ENCODE measurements at regions not wholly inside any gene's neighbourhood (a gene's known extent, or its start where the extent isn't known, plus 50 kb on each side); places are given as distances from the start of the nearest gene placed in this dataset.

- H3F3A ChIP-seq (replicated peaks; ENCODE audit: low read depth) = no peaks in the 10 kb centered on the region
- H3K79me2 ChIP-seq (replicated peaks; ENCODE audit: insufficient read depth) = no peaks in the 10 kb centered on the region
- H3K27ac Mint-ChIP-seq = no peak overlapping the region
- H3K9me2 ChIP-seq (ENCODE audit: insufficient read depth) = peaks cover 5% of the 10 kb centered on the region; the same call in 1 of the 2 replicates
- H3K27ac ChIP-seq (ENCODE audit: low read depth) = no peak overlapping the region
- 0 out of 2 replicates have a peak, but pooled peaks cover 3% of the 10 kb centered on the region for H3K36me3 ChIP-seq (ENCODE audit: insufficient read depth)
- peaks cover 18% of the 10 kb centered on the region for H3K9me3 Mint-ChIP-seq
- TF ChIP-seq ZNF114 (CRISPR knock-in tag; IDR thresholded peaks at IDR 0.05) = no peak
- TF ChIP-seq JUNB (IDR thresholded peaks at IDR 0.05; ENCODE audit: unreplicated experiment) = no peak
- no peak for TF ChIP-seq STAT1 (IDR thresholded peaks at IDR 0.05; ENCODE audit: unreplicated experiment)
- TF ChIP-seq ETS1 (IDR thresholded peaks at IDR 0.05) = no peak
- TF ChIP-seq POLR2AphosphoS5 (IDR thresholded peaks at IDR 0.05; ENCODE audit: low read depth) = no peak
- TF ChIP-seq REST (IDR thresholded peaks at IDR 0.05; ENCODE audit: unreplicated experiment) = no peak
- no peak for TF ChIP-seq ZNF462 (CRISPR knock-in tag; IDR thresholded peaks at IDR 0.05)
- no peak for TF ChIP-seq CREB1 (CRISPR knock-in tag; IDR thresholded peaks at IDR 0.05; ENCODE audit: low read depth)
- no peak for TF ChIP-seq EZH2phosphoT487 (IDR thresholded peaks at IDR 0.05; ENCODE audit: unreplicated experiment)
- no peak for TF ChIP-seq NANOG (IDR thresholded peaks at IDR 0.05; ENCODE audit: borderline replicate concordance)
- DNase-seq (ENCODE audit: low spot score) (no peak), ATAC-seq (no peak)
- H3K4me3 ChIP-seq = no peak overlapping the region
- peaks cover 30% of the 10 kb centered on the region for H3K36me3 Mint-ChIP-seq (ENCODE audit: low read depth)
- H3K27me3 Mint-ChIP-seq (ENCODE audit: insufficient read depth, low read depth, poor library complexity) = peaks cover 2% of the 10 kb centered on the region
- H3K4me1 ChIP-seq (ENCODE audit: insufficient read depth) = peaks cover 9% of the 10 kb centered on the region
- no peaks in the 10 kb centered on the region for H3K27me3 ChIP-seq (ENCODE audit: insufficient read depth)
- peaks cover 6% of the 10 kb centered on the region; the same call in 2 of the 3 replicates for H3K4me1 Mint-ChIP-seq
- no peak overlapping the region for H3K4me2 ChIP-seq
- no peaks in the 10 kb centered on the region for H4K20me1 ChIP-seq (replicated peaks; ENCODE audit: insufficient read depth)
- H2AFZ ChIP-seq = no peak overlapping the region
- no peak overlapping the region for H3K4me3 Mint-ChIP-seq
Observed at GRCh38 chr20:11509776-11510175, 407.9 kb upstream of the BTBD3 start.

All from GM23338 (cell line).